Right lobe of liver (tissue), 4 donors: ENCODE measurements at regions not wholly inside any gene's neighbourhood (a gene's known extent, or its start where the extent isn't known, plus 50 kb on each side); places are given as distances from the start of the nearest gene placed in this dataset.

Experiments used
- POLR2A ChIP-seq: fragments of 450-650 bp; IDR thresholded peaks from one replicate; pipeline ENCODE4 v1.6.1; 2017; ENCODE audit warnings: antibody characterized with exemption, mild to moderate bottlenecking
- TF ChIP-seq, protein P1 (sequence below), 4 donors: fragments of 200-600 bp in 3 of 4; fragments of 450-650 bp in 1 of 4; IDR thresholded peaks; one replicate each; pipeline versions ENCODE4 v1.5.1 to v1.8.0; 2016 to 2022; ENCODE audit warnings: antibody characterized with exemption in 4 of 4, mild to moderate bottlenecking in 2 of 4
- donor health status: DM: no; HTN: no; CAD: no.
- donor health status: DM: no; HTN: no; CAD: no.
- donor health status: DM: no; HTN: yes; CAD: no.

DNA sequence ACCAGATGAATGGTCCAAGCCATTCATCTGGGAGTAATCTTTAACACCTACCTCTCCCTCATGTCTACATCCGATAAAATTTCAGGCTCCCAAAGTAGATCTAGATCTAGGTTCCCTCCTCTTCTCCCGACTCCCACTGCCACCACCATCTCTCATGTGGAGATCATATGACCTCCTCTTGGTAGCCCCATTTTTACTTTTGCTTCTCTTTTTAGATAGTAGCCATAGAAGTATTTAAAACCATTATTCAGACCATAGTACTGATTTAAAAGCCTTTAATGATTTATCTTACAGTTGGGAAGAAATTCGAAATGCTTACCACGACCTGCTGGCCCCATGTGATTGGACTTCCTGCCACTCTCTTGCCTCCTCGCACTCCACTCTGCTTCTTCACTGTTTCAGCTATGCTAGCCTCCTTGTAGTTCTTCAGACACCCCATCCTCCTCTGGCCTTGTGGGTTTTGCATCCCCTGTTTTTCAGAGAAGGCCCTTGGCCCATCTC is 98.5 kb downstream of the RASSF10 start:
- TF ChIP-seq, protein P1, sequence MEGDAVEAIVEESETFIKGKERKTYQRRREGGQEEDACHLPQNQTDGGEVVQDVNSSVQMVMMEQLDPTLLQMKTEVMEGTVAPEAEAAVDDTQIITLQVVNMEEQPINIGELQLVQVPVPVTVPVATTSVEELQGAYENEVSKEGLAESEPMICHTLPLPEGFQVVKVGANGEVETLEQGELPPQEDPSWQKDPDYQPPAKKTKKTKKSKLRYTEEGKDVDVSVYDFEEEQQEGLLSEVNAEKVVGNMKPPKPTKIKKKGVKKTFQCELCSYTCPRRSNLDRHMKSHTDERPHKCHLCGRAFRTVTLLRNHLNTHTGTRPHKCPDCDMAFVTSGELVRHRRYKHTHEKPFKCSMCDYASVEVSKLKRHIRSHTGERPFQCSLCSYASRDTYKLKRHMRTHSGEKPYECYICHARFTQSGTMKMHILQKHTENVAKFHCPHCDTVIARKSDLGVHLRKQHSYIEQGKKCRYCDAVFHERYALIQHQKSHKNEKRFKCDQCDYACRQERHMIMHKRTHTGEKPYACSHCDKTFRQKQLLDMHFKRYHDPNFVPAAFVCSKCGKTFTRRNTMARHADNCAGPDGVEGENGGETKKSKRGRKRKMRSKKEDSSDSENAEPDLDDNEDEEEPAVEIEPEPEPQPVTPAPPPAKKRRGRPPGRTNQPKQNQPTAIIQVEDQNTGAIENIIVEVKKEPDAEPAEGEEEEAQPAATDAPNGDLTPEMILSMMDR (IDR thresholded peaks at IDR 0.05): no peak
- no peak for TF ChIP-seq POLR2A
